Subcutaneous abdominal adipose tissue (tissue), 5 donors: ENCODE measurements at regions not wholly inside any gene's neighbourhood (a gene's known extent, or its start where the extent isn't known, plus 50 kb on each side); places are given as distances from the start of the nearest gene placed in this dataset.
"Not testable (repeated sequence)": the region's sequence is repeated elsewhere in the genome, so short reads cannot be mapped to it uniquely, and the experiment has no call there.

ENCODE experiments used
- H3K27ac ChIP-seq: one replicate; pipeline ENCODE4 v1.7.0; 2013; ENCODE audit warnings: low read depth, mild to moderate bottlenecking, inconsistent platforms, low read length, moderate library complexity
- H3K27me3 ChIP-seq, 5 donors: one replicate each; pipeline ENCODE4 v1.7.0; 2013; ENCODE audit warnings: low read length in 5 of 5, inconsistent platforms in 1 of 5; ENCODE audit not compliant: control insufficient read depth in 5 of 5, insufficient read depth in 4 of 5
- H3K36me3 ChIP-seq, 5 donors: one replicate each; pipeline ENCODE4 v1.7.0; 2013; ENCODE audit warnings: low read length in 5 of 5; ENCODE audit not compliant: control insufficient read depth in 5 of 5, insufficient read depth in 5 of 5
- H3K4me1 ChIP-seq, 5 donors: one replicate each; pipeline ENCODE4 v1.7.0; 2013; ENCODE audit warnings: low read length in 5 of 5, mild to moderate bottlenecking in 3 of 5, moderate library complexity in 1 of 5; ENCODE audit not compliant: control insufficient read depth in 5 of 5, insufficient read depth in 5 of 5
- H3K4me3 ChIP-seq, 5 donors: one replicate each; pipeline ENCODE4 v1.7.0; 2013; ENCODE audit warnings: low read length in 5 of 5, low read depth in 1 of 5
- H3K9ac ChIP-seq, 5 donors: one replicate each; pipeline ENCODE4 v1.7.0; 2013; ENCODE audit warnings: low read length in 5 of 5, mild to moderate bottlenecking in 4 of 5, moderate library complexity in 3 of 5
- H3K9me3 ChIP-seq, 5 donors: one replicate each; pipeline ENCODE4 v1.7.0; 2013; ENCODE audit warnings: low read length in 5 of 5; ENCODE audit not compliant: control insufficient read depth in 5 of 5
- donor health status: healthy.
- donor health status: healthy.
- donor health status: healthy.
- donor health status: healthy.
- donor health status: healthy.

DNA sequence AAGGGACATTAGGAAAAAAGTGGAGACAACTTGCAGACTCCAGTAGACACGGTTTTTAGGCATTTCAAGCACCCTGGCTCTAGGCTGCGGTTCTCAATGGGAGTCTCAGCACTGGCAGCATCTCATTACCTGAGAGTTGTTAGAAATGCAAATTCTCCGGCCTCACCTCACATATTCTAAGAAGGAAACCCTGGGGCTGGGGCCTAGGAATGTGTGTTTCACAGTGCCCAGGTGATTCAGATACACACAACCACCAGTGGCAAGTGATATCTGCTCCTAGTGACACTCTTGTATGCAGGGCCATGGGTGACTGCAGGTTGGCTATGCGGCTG, 313.9 kb downstream of the BCL2L11 start:
- not testable (repeated sequence) for H3K4me1 ChIP-seq, H3K36me3 ChIP-seq, H3K27ac ChIP-seq, H3K27me3 ChIP-seq, H3K9ac ChIP-seq, H3K4me3 ChIP-seq, H3K9me3 ChIP-seq

DNA sequence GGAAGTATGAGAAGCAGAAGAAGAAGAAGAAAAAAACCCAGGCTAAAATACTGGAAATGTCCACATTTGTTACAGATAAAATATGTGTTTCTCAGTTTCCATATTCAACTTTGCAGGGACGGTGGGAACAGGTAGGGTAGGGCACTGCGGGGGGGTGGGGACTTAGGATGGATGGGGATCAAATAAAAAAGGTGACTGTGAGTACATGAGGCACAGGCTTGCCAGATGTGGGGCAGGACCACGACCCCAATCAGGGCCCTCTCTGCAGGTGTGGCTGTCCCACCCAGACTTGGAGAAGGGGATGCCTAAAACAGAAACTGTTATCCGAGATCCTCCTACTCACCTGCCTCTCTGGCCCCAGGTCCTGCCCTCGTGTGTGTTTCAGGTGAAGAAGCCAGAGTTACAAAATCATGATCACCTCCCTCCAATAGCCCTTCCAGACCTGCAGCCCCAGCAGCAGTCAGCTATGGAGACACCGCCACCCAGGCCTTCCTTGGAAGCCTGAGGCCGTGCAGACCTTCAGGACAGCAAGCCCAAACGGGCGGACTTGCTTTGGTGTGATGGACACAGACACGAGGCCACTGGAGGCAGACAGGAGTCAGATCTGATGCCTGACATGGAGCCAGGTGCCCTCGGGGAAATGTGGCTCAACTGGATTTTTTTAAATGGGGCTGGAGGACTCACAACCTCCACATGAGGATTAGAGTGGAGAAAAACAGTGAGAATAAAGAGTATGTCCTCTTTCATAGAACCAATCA, 315.0 kb downstream of the BCL2L11 start:
- H3K4me3 ChIP-seq, H3K4me1 ChIP-seq, H3K27ac ChIP-seq, H3K27me3 ChIP-seq, H3K36me3 ChIP-seq, H3K9ac ChIP-seq, H3K9me3 ChIP-seq: not testable (repeated sequence)

DNA sequence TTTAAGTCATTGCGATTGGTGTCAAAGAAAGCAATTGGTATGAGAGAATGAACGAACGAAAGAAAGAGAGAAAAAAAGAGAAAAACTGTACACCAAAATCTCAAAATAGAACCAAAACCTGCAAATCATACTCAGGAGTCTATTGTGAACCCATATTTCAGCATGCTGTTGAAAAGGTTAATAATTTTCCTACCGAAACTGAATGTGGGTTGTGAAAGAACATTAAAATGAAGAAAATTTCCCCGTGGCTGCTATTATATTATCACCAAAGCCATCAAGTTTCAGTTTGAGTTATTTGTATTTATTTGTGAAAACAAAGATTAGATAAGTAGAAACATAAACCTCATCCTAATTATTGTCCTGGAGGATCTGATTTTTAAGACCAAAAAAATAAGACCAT, 315.7 kb downstream of the BCL2L11 start:
- H3K36me3 ChIP-seq, H3K9ac ChIP-seq, H3K4me3 ChIP-seq, H3K4me1 ChIP-seq, H3K27ac ChIP-seq, H3K27me3 ChIP-seq, H3K9me3 ChIP-seq: not testable (repeated sequence)

DNA sequence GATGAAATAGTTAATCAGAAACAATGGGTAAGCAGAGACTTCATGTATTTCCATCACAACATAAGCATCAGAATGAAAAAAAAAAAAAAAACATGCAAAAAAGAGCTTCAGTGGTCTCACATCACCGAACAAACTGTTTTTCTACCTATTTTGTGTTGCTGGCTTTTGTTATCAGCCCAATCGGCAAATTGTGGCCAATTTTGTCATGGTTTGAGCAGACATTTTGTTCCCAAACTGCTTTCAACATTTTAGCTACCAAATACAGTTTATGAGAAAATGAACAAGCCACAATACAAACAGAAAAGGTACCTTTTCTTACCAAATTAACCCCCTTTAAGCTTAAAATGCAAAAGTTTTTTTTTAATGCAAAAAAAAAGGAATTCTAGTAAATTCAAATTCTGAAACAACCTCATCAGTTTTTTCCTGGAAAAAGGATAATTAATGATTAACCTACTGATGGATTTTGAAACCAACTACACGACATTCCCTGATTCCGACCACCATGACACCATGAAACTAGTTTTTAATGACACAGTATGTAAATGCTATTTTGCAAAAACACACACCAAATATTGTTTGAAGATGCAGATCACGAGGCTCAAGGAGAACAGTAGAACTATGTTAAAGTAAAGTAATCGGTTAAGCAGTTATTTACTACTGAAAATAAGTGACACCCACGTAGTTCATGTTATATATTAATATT, 316.7 kb downstream of the BCL2L11 start:
- H3K27ac ChIP-seq, H3K36me3 ChIP-seq, H3K4me1 ChIP-seq, H3K27me3 ChIP-seq, H3K4me3 ChIP-seq, H3K9me3 ChIP-seq, H3K9ac ChIP-seq: not testable (repeated sequence)

DNA sequence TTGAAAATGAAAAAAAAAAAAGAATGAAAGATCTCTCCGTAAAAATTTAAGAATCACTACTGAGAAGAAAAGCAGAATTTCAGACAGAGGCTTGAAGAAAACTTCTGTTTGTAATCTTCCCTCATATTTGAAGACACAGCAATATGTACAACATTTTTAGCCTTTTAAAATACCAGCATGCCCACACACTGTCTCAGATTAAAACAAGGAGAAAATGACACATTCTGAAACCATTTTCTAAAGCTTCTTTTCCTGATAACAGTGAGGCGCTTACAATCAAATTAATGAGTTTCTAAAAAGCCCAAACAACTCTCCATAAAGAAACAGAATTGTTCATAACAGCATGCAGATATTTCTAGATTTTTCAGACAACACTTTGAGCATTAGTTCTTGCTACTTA, 317.4 kb downstream of the BCL2L11 start:
- H3K36me3 ChIP-seq, H3K27me3 ChIP-seq, H3K9me3 ChIP-seq, H3K4me3 ChIP-seq, H3K27ac ChIP-seq, H3K4me1 ChIP-seq, H3K9ac ChIP-seq: not testable (repeated sequence)

DNA sequence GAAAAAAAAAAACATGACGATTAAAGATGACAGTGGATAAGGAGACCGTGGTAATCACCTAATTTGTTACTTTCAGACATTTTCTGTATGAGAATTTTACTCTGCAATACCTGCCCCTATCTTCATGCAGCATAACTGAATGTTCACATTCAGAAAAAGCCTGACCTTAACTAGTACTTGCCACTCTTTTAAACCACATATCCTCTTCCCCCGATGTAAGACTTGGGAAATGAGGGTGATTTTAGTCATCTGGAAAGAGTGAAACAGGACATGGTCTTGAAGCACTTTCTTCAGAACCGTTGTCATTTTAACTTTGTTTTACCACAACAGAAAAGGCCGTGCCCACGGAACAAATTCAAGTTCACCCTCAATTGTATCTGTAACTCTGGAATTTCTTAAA, 318.5 kb downstream of the BCL2L11 start:
- H3K9ac ChIP-seq, H3K9me3 ChIP-seq, H3K36me3 ChIP-seq, H3K4me3 ChIP-seq, H3K4me1 ChIP-seq, H3K27me3 ChIP-seq, H3K27ac ChIP-seq: not testable (repeated sequence)

DNA sequence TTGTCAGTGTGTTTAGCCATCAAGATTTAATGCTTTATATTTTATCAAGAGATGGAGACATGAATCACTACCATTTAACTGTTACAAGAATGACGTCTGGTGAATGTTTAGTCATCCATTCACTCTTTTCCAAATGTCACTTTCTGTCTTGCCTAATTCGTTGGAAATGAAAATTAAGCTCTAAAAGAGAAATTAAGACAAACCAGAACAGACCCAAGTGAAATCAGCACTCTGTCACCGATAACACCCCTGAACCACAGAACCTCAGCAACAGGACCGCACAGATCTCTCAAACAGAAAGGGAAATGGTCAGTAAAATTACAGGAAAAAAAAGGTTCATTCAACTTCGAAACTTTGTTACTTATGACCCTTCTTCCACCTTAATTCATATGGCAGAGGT, 320.9 kb downstream of the BCL2L11 start:
- not testable (repeated sequence) for H3K4me1 ChIP-seq, H3K9ac ChIP-seq, H3K27me3 ChIP-seq, H3K36me3 ChIP-seq, H3K4me3 ChIP-seq, H3K9me3 ChIP-seq, H3K27ac ChIP-seq

DNA sequence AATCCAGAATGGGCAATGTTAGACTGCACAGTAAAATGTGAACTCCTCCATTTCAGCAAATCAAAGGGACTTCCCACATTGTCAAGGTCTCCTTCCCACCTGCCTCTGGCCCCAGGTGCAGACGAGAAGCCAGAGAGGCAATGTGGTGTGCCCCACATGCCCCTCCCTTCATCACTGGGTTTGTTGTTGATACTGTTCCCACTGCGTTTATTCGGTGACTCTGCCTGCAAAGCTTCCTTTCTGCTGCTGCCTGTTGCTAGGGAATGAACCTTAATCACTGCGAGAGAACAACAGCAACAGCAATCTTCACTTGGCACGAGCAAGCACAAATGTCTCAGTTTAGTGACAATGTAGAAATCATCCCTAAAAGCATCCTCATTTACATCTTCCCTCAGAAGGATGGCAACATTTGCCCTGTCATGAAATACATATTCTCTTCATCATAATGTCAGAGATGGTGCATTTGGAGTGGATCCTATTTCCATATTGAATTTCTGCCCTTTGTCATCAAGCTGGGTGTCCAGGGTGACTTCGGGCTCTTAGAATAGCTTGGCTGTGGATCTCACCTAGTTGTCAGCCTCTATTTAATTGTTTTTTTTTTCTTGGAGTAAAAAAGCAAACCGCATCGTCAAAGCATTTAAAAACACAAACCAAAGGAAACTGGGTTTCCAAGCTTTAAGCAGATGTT, 322.2 kb downstream of the BCL2L11 start:
- H3K4me3 ChIP-seq, H3K9ac ChIP-seq, H3K36me3 ChIP-seq, H3K4me1 ChIP-seq, H3K27me3 ChIP-seq, H3K9me3 ChIP-seq, H3K27ac ChIP-seq: not testable (repeated sequence)

DNA sequence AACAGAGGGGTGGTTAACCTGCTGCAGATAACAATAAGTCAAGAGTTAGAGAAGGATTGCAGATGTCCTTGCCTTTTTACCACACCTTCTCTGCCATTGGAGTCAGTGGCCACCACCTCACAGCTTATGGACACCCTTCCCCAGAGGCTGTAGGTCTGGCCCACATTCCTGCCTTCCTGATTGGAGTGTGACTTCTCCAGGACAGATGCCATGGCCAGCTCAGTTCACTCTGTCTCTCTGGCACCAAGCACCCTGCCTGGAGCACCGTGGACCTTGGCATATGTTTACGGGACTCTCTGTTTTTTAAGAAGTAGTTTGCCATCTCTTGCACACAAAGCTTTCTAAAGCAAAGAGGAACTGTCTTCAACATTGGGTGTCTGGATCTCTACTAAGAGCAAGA, 323.8 kb downstream of the BCL2L11 start:
- not testable (repeated sequence) for H3K27me3 ChIP-seq, H3K9me3 ChIP-seq, H3K4me1 ChIP-seq, H3K9ac ChIP-seq, H3K27ac ChIP-seq, H3K36me3 ChIP-seq, H3K4me3 ChIP-seq

DNA sequence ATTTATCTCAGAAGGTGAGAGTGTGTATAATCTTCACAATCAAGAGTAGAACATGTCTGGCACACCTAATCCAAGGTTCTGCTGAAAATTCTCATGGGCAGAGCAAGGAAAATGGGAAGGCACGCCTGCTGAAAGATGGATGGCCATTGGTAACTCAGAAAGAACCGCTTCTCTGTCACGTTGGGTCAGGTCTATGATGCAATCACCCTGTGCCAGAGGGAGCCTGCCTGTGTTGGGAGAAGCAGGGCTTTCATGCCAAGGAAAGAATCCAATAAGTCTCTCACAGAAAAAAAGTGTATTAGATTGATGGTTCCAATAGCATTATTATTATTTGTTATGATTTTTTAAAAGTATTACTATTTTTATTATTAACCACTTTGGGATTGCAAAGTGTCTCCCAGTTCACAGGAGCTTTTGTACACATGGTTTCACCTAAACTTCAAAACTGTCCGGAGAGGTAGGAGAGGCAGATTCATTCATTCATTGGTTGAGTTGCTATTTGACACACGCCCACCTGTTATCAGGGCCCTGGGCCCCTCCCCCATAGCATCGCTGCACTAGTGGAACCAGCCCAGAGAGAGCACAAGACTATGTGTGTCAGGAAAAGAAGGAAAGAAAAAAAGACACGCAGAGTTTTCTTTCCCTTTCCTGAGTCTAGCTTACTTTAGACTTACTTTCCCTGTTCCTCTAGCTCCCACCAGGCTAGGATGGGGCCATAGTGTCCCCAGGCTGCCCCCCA, 324.6 kb downstream of the BCL2L11 start:
- H3K9me3 ChIP-seq, H3K4me3 ChIP-seq, H3K27ac ChIP-seq, H3K36me3 ChIP-seq, H3K9ac ChIP-seq, H3K4me1 ChIP-seq, H3K27me3 ChIP-seq: not testable (repeated sequence)
